ENCODE measurements at regions not wholly inside any gene's neighbourhood (a gene's known extent, or its start where the extent isn't known, plus 50 kb on each side); places are given as distances from the start of the nearest gene placed in this dataset.

GRCh38 chr4:167987285-167987684 is 105.1 kb upstream of the ANXA10 start (continued):
- TF ChIP-seq ZUFSP (CRISPR knock-in tag; IDR thresholded peaks at IDR 0.05; ENCODE audit: borderline replicate concordance) = no peak
- TF ChIP-seq ZNF326 (CRISPR knock-in tag; IDR thresholded peaks at IDR 0.05; ENCODE audit: borderline replicate concordance) = no peak
- no peak for TF ChIP-seq SYNCRIP (IDR thresholded peaks at IDR 0.05; ENCODE audit: insufficient read depth, low read depth, low read length)
- no peak for TF ChIP-seq ZNF737 (CRISPR knock-in tag; IDR thresholded peaks at IDR 0.05; ENCODE audit: borderline replicate concordance)
- TF ChIP-seq SMC3 (IDR thresholded peaks at IDR 0.05; ENCODE audit: low read length) = no peak
- TF ChIP-seq YEATS2 (CRISPR knock-in tag; IDR thresholded peaks at IDR 0.05; ENCODE audit: borderline replicate concordance) = no peak
- no peak for TF ChIP-seq ARID5B (CRISPR knock-in tag; IDR thresholded peaks at IDR 0.05)
- no peak for TF ChIP-seq KAT8 (CRISPR knock-in tag; IDR thresholded peaks at IDR 0.05)
- TF ChIP-seq ZNF337 (CRISPR knock-in tag; IDR thresholded peaks at IDR 0.05; ENCODE audit: borderline replicate concordance, low read depth) = no peak
- no peak for TF ChIP-seq IRX3 (CRISPR knock-in tag; IDR thresholded peaks at IDR 0.05; ENCODE audit: borderline replicate concordance, low read depth)
- TF ChIP-seq ZNF674 (CRISPR knock-in tag; IDR thresholded peaks at IDR 0.05; ENCODE audit: low read depth) = no peak

All from HepG2 (cell line).